ENCODE measurements at regions not wholly inside any gene's neighbourhood (a gene's known extent, or its start where the extent isn't known, plus 50 kb on each side); places are given as distances from the start of the nearest gene placed in this dataset.

GRCh38 chr6:18053555-18054445 is 66.4 kb upstream of the KIF13A start:
- Histone ChIP-seq H3K4me2 (ENCODE audit: insufficient read depth, low read length) (peak overlapping the region; percentile 60), H3K9me1 (ENCODE audit: control insufficient read depth, insufficient read depth, low read length) (no peaks in the 10 kb centered on the region), H3K36me3 (ENCODE audit: control insufficient read depth, insufficient read depth, low read length) (no peaks in the 10 kb centered on the region), H3K27ac (ENCODE audit: extremely low read depth, low read depth, low read length) (peak overlapping the region; percentile 74), H4K20me1 (replicated peaks; ENCODE audit: control insufficient read depth, insufficient read depth, low read length) (no peaks in the 10 kb centered on the region), H3K9me3 (replicated peaks; ENCODE audit: control insufficient read depth, insufficient read depth, low read depth, low read length) (no peaks in the 10 kb centered on the region), H2AFZ (ENCODE audit: low read depth, low read length) (peak overlapping the region; percentile 87), H3K79me2 (ENCODE audit: control insufficient read depth, insufficient read depth, low read length) (no peaks in the 10 kb centered on the region), H3K9ac (ENCODE audit: insufficient read depth in 1 of 2, low read depth in 2 of 2, low read length in 2 of 2) (peak overlapping the region in 1 of 2 experiments; percentile 59; a peak in 2 of 4 replicates), H3K27me3 (ENCODE audit: control insufficient read depth in 2 of 2, insufficient read depth in 2 of 2, low read length in 2 of 2) (no peaks in the 10 kb centered on the region), H3K4me1 (replicated peaks in 1 of 2; ENCODE audit: control insufficient read depth in 2 of 2, insufficient read depth in 2 of 2, low read length in 2 of 2) (peaks cover 2 to 36% of the 10 kb centered on the region in 2 experiments), H3K4me3 (no peak overlapping the region; the same call in 1 of the 2 replicates)
- POLR2A ChIA-PET: no interaction called here
- CTCF ChIA-PET (ENCODE audit: low intra/inter-chr PET ratio): no interaction called here
- ATAC-seq: peak; percentile 75
- no TSS peak for BruUV-seq (replicated peaks)
- in situ Hi-C loops (cut with MboI) (no loop called here), intact Hi-C loops (cut with micrococcal nuclease) (no loop called here)
- peak; percentile 75 for FAIRE-seq
- peak in 2 of 4 experiments; percentile 60 to 74 for DNase-seq (ENCODE audit: extremely low read depth in 1 of 4, low spot score in 3 of 4)
- WGBS (ENCODE audit: insufficient coverage, low coverage, missing lambda C conversion rate): 11% methylated on average over 6 of the region's 6 CpGs
- peak; percentile 37; the same call in 1 of the 2 replicates for TF ChIP-seq ATF7 (IDR thresholded peaks at IDR 0.05)
- TF ChIP-seq HDGF (IDR thresholded peaks at IDR 0.05): peak; percentile 59; the same call in 1 of the 2 replicates
- TF ChIP-seq HMGN3 (IDR thresholded peaks at IDR 0.05; ENCODE audit: borderline replicate concordance, extremely low read depth, insufficient read length, low read depth, low read length): peak; percentile 38
- TF ChIP-seq VEZF1 (CRISPR knock-in tag; IDR thresholded peaks at IDR 0.05): peak; percentile 48; the same call in 1 of the 2 replicates
- 0 out of 2 replicates have a peak, but pooled peaks have one; percentile 44 for TF ChIP-seq MTA3 (IDR thresholded peaks at IDR 0.05; ENCODE audit: borderline replicate concordance)
- peak; percentile 42; the same call in 1 of the 2 replicates for TF ChIP-seq NBN (IDR thresholded peaks at IDR 0.05; ENCODE audit: low read depth)
- TF ChIP-seq ZNF644 (tag; IDR thresholded peaks at IDR 0.05; ENCODE audit: low read depth): peak; percentile 60; the same call in 1 of the 2 replicates
- 0 out of 4 replicates have a peak, but pooled peaks of 1 of the 2 experiments have one; percentile 1 for TF ChIP-seq NRF1 (conservative IDR thresholded peaks at IDR 0.05 in 1 of 2, IDR thresholded peaks at IDR 0.05 in 1 of 2)
- no peak for TF ChIP-seq GTF2F1 (IDR thresholded peaks at IDR 0.05; ENCODE audit: low read depth, low read length)
- peak; percentile 74 for TF ChIP-seq HDAC3 (IDR thresholded peaks at IDR 0.05; ENCODE audit: borderline replicate concordance, partially characterized antibody)
- peak; percentile 90 for TF ChIP-seq ZNF197 (CRISPR knock-in tag; IDR thresholded peaks at IDR 0.05; ENCODE audit: low read depth)
- no peak for TF ChIP-seq FOXJ2 (tag; IDR thresholded peaks at IDR 0.05)
- no peak for TF ChIP-seq RBFOX2 (IDR thresholded peaks at IDR 0.05; ENCODE audit: low read depth, low read length)
- TF ChIP-seq RBM25 (IDR thresholded peaks at IDR 0.05; ENCODE audit: low read depth, low read length, severe bottlenecking): no peak
- TF ChIP-seq, protein P1, sequence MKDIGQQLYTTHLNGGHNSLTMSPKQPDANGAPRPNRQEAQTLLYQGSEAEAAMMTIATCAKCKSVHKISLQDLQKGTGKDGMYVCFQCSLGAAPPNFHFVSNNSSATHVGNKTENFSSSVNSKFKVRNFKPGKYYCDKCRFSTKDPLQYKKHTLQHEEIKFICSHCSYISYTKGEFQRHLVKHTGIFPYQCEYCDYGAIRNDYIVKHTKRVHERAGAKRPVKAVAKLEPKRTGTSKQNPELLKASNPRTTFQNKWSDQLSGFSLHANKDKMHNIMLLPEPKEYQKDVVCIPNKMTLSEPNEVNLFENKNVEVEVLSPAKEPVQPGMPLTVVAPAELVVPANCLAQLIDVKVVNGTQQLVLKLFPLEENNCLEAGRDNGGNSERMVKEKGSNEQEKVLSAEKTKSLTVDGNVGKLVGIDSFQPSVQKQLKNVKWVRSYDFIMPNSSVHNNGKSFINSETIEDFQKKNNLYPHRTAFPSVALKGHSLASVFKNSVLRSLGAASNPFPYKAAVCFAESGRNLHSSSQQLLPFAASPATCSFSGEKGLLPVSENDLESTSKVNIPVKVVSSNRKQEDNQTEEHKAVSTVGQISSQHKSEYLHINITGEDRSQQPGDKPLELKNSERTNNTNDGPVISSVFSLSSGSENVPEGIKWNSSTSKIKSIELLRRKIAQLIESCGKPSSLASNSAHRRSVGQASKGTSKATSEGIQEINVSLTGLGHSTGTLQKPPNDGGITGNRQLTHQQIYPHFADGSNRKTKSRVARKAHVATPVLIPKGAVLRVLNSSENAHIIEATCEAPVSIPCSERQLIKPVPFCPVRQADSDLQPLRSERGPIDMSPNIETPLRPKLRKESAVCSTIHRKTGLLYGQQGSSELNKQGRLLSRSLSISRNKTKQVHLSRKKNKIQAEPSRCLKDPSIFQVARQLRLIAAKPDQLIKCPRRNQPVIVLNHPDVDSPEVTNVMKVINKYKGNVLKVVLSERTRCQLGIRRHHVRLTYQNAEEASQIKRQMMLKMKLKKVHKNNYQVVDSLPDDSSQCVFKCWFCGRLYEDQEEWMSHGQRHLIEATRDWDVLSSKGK (CRISPR knock-in tag; IDR thresholded peaks at IDR 0.05): no peak
- TF ChIP-seq KLF16 (IDR thresholded peaks at IDR 0.05): peak; percentile 73
- no peak for TF ChIP-seq PYGO2 (tag; IDR thresholded peaks at IDR 0.05)
